ENCODE measurements at regions not wholly inside any gene's neighbourhood (a gene's known extent, or its start where the extent isn't known, plus 50 kb on each side); places are given as distances from the start of the nearest gene placed in this dataset.

DNA sequence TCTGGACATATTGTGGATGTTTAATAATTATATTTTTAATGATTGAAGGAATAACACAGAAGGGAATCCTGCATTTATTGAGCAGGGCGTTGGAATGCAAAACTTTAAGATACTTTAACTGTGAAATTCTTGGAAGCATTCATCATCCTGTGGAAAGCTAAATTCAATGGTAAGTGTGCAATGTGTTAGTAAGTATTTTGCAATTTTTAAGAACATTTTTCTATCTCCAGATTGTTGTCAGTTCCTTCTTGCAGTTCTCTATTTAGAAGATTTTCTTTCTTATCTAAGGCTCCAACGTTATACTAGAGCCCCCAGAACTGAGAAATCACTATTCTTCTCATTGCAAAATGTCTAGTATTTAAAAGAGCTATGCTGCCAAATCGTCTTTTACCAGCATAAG is 132.2 kb upstream of the TSC22D2 start:
- TF ChIP-seq, protein P1, sequence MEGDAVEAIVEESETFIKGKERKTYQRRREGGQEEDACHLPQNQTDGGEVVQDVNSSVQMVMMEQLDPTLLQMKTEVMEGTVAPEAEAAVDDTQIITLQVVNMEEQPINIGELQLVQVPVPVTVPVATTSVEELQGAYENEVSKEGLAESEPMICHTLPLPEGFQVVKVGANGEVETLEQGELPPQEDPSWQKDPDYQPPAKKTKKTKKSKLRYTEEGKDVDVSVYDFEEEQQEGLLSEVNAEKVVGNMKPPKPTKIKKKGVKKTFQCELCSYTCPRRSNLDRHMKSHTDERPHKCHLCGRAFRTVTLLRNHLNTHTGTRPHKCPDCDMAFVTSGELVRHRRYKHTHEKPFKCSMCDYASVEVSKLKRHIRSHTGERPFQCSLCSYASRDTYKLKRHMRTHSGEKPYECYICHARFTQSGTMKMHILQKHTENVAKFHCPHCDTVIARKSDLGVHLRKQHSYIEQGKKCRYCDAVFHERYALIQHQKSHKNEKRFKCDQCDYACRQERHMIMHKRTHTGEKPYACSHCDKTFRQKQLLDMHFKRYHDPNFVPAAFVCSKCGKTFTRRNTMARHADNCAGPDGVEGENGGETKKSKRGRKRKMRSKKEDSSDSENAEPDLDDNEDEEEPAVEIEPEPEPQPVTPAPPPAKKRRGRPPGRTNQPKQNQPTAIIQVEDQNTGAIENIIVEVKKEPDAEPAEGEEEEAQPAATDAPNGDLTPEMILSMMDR (IDR thresholded peaks at IDR 0.05), result no peak
- TF ChIP-seq POLR2A (IDR thresholded peaks at IDR 0.05), result no peak
